Motor neuron (in vitro differentiated cells): ENCODE measurements at regions not wholly inside any gene's neighbourhood (a gene's known extent, or its start where the extent isn't known, plus 50 kb on each side); places are given as distances from the start of the nearest gene placed in this dataset.
"Not testable (repeated sequence)": the region's sequence is repeated elsewhere in the genome, so short reads cannot be mapped to it uniquely, and the experiment has no call there.

Experiments
- ATAC-seq, 8 experiments: fragments of 200-7000 bp; cut with Tn5 transposase; replicated peaks in 6 of 8; 2 replicates each; pipeline ENCODE4 v1.8.0; 2021; ENCODE audit warnings: mild to moderate bottlenecking in 8 of 8, moderate library complexity in 8 of 8
- H3K27ac ChIP-seq, 2 donors: fragments of 250-450 bp; sonication (Bioruptor Pico); 2 replicates each; pipeline ENCODE4 v1.9.0; 2021; ENCODE audit warnings: antibody characterized with exemption in 2 of 2, mild to moderate bottlenecking in 2 of 2, moderate library complexity in 1 of 2
- H3K4me1 ChIP-seq, 2 donors: fragments of 250-450 bp; sonication (Bioruptor Pico); replicated peaks in 1 of 2; 2 replicates each; pipeline ENCODE4 v1.6.1; 2021; ENCODE audit warnings: antibody characterized with exemption in 2 of 2, mild to moderate bottlenecking in 2 of 2, moderate library complexity in 1 of 2
- H3K4me3 ChIP-seq, 5 donors: fragments of 250-450 bp; sonication (Bioruptor Pico); 2 replicates each; pipeline ENCODE4 v1.9.0; 2021; ENCODE audit warnings: antibody characterized with exemption in 5 of 5, mild to moderate bottlenecking in 5 of 5, moderate library complexity in 4 of 5
- WGBS, 10 experiments: fragments of 450-650 bp; shearing (Covaris generic); methylation state at CpG; one replicate each; pipeline ENCODE4 v1.0.0; 2022; 5-methylcytosine and 5-hydroxymethylcytosine counted together
- in situ Hi-C, 9 experiments: fragments of 400-800 bp; cut with MboI; loops; one replicate each; pipeline ENCODE4 v1.15.0; 2021; ENCODE audit warnings: low sequenced_read_pairs in 9 of 9, low pct_unique_long_range_greater_than_20kb in 2 of 9; ENCODE audit not compliant: unreplicated experiment in 9 of 9

DNA sequence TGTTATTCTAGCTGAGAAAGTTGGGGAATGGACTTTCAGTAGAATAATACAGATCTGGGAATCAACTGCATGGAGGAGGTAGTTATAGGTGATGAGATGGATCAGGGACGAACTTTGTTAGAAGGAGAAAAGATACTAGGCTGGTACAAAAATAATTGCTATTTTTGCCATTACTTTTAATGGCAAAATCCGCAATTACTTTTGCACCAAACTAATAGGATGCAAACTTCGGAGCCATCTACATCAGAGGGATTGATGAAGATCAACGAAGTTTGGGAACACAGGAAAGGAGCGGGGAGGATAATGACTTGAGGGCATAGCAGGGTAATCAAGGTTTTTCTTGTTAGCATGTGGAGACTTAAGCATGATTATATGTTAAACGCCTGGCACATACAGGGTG lies 111.9 kb downstream of the DEFB131A start:
- H3K27ac ChIP-seq, ATAC-seq, in situ Hi-C loops, H3K4me1 ChIP-seq, H3K4me3 ChIP-seq: not testable (repeated sequence)
- 0 to 93% (median 67%) methylated on average over 2 to 5 of the region's 6 CpGs; no CpG with 5 or more reads in 1 of the 10 experiments for WGBS, 10 experiments

DNA sequence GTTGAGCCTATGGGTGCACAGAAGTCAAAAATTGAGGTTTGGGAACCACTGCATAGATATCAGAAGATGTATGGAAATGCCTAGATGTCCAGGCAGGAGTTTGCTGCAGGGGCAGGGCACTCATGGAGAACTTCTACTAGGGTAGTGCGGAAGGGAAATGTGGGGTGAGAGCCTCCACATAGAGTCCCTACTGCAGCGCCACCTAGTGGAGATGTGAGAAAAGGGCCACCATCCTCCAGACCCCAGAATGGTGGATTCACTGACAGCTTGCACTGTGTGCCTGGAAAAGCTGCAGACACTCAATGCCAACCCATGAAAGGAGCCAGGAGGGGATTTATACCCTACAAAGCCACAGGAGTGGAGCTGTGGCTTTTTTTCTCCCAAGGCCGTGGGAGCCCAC lies 133.7 kb downstream of the DEFB131A start:
- H3K4me3 ChIP-seq, H3K27ac ChIP-seq, ATAC-seq, H3K4me1 ChIP-seq, in situ Hi-C loops: not testable (repeated sequence)
- no CpG with 5 or more reads among the region's 3 CpGs for WGBS, 10 experiments

DNA sequence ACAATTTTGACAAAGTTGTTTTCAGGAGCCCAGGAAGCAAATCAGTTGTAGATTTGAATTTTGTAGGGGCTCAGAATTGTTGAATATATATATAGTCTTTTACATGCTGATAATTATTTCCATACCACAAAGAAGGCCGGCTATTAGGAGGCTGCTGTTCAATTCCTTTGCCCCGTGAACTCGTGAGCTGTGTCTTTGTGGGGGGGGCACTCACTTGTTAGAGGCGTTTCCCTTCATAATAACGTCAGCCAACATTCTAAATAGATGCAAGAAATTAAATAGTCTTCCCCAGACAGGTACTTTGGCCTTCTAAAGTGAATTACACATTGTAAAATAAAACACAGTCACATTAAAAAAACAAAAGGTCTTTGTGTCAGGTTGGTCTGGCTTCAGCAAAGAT lies 138.7 kb downstream of the DEFB131A start:
- WGBS, 10 experiments, result 40% methylated on average over 3 of the region's 5 CpGs; no CpG with 5 or more reads in 9 of the 10 experiments
- H3K4me3 ChIP-seq, in situ Hi-C loops, H3K27ac ChIP-seq, ATAC-seq, H3K4me1 ChIP-seq: not testable (repeated sequence)

DNA sequence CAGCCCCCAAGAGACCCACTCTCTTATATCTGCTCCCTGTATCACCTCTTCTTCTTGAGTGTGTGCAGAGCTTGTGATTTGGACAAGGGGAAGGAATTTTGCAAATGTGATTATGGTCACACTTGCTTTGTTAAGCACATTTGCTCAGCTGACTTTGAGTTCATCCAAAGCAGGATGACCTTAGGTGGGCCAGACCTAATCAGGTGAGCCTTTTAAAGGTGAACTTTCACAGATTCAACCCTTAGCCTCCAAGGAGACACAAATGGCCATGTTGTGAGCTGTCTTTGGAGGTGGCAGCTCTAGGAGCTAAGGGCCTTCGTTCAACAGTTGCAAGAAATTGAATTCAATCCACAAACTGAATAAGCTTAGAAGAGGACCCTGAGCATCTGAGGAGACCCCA lies 147.8 kb downstream of the DEFB131A start:
- 0 to 100% (median 20%) methylated on average over 1 of the region's 1 CpG; no CpG with 5 or more reads in 4 of the 10 experiments for WGBS, 10 experiments
- Histone ChIP-seq H3K4me3 (no peak overlapping the region), H3K27ac (no peak overlapping the region), H3K4me1 (no peaks in the 10 kb centered on the region)
- in situ Hi-C loops, result no loop called here
- ATAC-seq, result no peak

DNA sequence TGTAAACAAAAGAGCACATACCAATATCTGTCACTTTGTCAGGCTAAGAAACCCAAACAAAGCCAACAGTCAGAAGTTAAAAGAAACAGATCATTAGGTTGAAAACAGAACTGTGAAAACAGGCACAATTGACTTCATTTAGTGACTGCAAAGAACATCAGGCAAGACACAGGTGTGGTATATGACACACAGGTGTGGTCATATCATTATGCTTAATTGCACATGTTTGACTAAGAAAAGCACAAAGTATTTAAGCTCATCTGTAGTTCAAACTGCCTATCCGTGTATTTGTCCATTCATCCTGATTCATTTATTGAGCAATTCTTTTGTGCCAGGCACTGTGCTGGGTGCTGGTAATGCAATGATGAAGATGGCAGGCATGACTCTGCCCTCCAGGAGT lies 150.7 kb downstream of the DEFB131A start:
- in situ Hi-C loops, result no loop called here
- ATAC-seq, result no peak
- 50 to 100% (median 83%) methylated on average over 1 of the region's 1 CpG; no CpG with 5 or more reads in 3 of the 10 experiments for WGBS, 10 experiments
- Histone ChIP-seq H3K27ac (no peak overlapping the region), H3K4me3 (no peak overlapping the region), H3K4me1 (no peaks in the 10 kb centered on the region)

DNA sequence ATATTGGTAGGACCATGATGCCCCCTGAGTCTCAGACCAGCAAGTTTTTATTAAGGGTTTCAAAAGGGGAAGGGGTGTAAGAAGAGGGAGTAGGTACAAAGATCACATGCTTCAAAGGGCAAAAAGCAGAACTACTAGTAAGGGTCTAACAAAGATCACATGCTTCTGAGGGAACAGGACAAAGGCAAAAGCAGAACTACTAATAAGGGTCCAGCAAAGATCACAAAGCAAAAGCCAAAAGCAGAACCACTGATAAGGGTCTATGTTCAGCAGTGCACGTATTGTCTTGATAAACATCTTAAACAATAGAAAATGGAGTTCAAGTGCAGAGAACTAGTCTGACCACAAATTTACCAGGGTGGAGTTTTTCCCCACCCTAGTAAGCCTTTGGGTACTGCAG lies 151.3 kb downstream of the DEFB131A start:
- ATAC-seq, in situ Hi-C loops, H3K4me1 ChIP-seq, H3K27ac ChIP-seq, H3K4me3 ChIP-seq: not testable (repeated sequence)
- 57 to 100% (median 70%) methylated on average over 1 of the region's 1 CpG; no CpG with 5 or more reads in 7 of the 10 experiments for WGBS, 10 experiments

DNA sequence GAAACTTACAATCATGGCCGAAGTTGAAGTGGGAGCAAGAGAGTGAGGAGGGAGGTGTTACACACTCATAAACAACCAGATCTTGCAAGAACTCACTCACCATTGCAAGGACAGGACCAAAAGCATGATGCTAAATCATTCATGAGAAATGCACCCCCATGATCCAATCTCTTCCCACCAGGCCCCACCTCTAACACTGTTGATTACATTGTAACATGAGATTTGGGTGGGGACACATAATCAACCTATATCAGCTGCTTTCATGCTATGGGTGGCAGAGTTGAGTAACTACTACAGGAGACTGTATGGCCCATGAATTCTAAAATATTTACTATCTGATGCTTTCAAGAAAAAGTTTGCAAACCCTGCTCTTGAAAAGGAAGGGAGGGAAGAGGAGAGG lies 155.1 kb downstream of the DEFB131A start:
- peaks cover 0 to 3% of the 10 kb centered on the region in 2 donors for H3K4me1 ChIP-seq
- ATAC-seq, result no peak
- H3K27ac ChIP-seq, result no peak overlapping the region
- WGBS, 10 experiments, result no CpG with 5 or more reads among the region's 1 CpG
- in situ Hi-C loops, result no loop called here
- no peak overlapping the region for H3K4me3 ChIP-seq

DNA sequence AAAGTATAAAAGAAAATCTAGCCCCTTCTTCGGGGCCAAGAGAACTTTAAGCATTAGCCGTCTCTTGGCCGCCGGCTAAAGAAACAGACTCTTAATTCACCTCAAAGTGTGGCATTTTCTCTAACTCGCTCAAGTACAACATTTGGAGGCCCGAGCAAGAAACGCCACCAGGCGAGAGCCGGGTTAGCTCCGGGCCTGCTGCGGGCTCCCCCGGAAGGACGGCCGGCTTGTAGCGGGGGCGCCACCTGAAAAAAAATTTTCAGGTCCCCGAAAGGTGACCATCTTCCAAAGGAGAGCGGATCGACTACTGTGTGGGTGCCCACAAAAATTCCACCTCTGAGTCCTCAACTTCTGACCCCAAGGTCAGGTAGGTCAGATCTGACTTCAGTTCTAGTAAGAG lies 156.0 kb downstream of the DEFB131A start:
- no peak overlapping the region for H3K27ac ChIP-seq
- peaks cover 0 to 3% of the 10 kb centered on the region in 2 donors for H3K4me1 ChIP-seq
- no peak overlapping the region for H3K4me3 ChIP-seq
- no peak for ATAC-seq
- 35 to 100% (median 78%) methylated on average over 3 to 17 of the region's 19 CpGs; no CpG with 5 or more reads in 2 of the 10 experiments for WGBS, 10 experiments
- in situ Hi-C loops, result no loop called here

DNA sequence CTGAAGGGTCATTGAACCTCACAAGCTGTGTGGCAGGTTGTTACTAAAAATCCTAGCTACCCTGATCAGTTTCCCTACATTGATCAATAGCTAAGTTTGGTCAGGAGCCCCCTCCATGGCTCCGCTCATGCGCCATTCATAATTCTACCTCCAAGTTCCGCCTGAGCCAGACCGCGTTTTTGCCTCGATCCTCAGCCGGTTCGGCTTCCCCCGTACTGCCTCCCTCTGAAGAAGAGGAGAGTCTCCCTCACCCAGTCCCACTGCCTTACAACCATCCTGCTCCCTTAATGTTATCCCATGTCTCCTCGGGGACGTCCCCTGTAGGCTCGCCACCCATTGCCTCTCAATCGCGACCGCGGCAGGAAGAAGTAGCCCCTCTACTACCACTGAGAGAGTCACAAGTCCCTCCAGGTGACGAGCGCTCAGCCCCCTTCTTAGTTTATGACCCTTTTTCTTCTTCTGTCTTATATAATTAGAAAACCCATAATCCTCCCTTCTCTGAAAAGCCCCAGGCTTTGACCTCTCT lies 158.2 kb downstream of the DEFB131A start:
- in situ Hi-C loops, result no loop called here
- Histone ChIP-seq H3K4me3 (no peak overlapping the region), H3K27ac (no peak overlapping the region), H3K4me1 (peaks cover 0 to 3% of the 10 kb centered on the region in 2 donors)
- ATAC-seq, result no peak
- 52 to 100% (median 88%) methylated on average over 2 to 16 of the region's 18 CpGs; no CpG with 5 or more reads in 3 of the 10 experiments for WGBS, 10 experiments

DNA sequence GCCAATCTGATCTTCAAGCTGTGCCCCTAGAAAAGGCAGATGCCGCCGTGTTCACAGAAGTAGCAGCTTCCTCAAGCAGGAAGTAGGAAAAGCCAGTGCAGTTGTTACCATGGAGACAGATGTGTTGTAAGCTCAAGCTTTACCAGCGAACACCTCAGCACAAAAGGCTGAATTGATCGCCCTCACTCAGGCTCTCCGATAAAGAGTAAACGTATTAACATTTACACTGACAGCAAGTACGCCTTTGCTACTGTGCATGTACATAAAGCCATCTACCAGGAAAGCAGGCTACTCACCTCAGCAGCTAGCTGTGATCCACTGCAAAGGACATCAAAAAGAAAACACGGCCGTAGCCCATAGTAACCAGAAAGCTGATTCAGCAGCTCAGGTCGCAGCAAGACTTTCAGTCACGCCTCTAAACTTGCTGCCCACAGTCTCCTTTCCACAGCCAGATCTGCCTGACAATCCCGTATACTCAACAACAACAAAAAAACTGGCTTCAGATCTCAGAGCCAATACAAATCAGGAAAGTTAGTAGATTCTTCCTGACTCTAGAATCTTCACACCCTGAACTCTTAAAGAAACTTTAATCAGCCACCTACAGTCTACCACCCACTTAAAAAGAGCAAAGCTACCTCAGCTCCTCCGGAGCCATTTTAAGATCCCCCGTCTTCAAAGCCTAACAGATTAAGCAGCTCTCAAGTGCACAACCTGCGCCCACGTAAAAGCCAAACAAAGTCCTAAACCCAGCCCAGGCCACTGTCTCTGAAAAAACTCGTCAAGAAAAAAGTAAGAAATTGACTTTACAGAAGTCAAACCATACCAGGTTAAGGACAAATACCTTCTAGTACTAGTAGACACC lies 160.0 kb downstream of the DEFB131A start:
- H3K27ac ChIP-seq, in situ Hi-C loops, H3K4me1 ChIP-seq, ATAC-seq: not testable (repeated sequence)
- H3K4me3 ChIP-seq, result peak overlapping the region; percentile 9 to 26 (median 15)
- 19 to 100% (median 35%) methylated on average over 2 to 10 of the region's 17 CpGs; no CpG with 5 or more reads in 6 of the 10 experiments for WGBS, 10 experiments

DNA sequence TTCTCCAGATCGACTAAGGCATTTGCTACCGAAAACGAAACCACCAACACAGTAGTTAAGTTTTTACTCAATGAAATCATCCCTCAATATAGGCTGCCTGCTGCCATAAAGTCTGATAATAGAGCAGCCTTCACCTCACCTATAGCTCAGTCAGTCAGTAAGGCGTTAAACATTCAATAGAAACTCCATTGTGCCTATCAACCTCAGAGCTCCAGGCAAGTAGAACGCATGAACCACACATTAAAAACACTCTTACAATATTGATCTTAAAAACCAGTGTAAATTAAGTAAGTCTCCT lies 160.6 kb downstream of the DEFB131A start:
- H3K4me3 ChIP-seq, H3K27ac ChIP-seq, in situ Hi-C loops, H3K4me1 ChIP-seq, ATAC-seq: not testable (repeated sequence)
- 27 to 100% (median 57%) methylated on average over 1 to 5 of the region's 5 CpGs; no CpG with 5 or more reads in 3 of the 10 experiments for WGBS, 10 experiments

DNA sequence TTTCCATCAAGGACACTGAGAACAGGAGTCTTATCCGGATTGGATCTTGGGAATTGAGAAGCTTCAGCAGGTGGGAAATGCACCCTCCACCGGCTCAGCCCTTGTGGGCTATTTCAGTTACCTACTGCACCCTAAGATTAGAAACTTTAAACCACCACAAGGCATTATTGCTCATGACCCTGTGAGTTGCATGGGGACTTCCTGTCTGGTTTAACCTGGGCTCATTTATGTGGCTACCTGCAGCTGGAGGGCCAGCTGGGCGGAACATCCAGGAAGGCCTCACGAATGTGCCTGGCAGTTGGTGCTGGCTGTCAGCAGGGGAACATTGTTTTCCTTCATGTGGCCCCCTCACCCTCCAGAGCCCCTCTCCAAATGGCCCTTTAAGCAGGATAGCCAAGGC lies 164.1 kb downstream of the DEFB131A start:
- in situ Hi-C loops, result no loop called here
- WGBS, 10 experiments, result 5 to 95% (median 52%) methylated on average over 3 to 4 of the region's 4 CpGs; no CpG with 5 or more reads in 7 of the 10 experiments
- no peak for ATAC-seq

DNA sequence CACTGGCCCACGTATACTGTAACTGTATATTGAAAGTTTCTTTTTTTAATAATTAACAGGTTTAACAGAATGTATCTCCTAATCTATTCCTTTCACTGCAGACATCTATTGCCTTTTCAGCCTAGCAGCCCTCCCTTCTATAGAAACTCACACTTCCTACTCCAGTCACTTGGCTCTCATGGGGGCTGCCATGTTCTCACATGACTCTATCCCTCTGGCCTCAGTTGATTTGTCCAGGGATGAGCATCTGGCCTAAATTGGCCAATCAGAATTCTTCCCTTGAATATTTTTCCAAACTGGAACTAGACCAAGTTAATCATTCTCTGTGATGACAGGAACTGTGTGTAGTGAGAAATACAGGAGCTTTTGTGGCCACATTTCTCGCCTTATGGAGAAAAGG lies 166.1 kb downstream of the DEFB131A start:
- H3K4me3 ChIP-seq, in situ Hi-C loops, ATAC-seq, H3K4me1 ChIP-seq, H3K27ac ChIP-seq: not testable (repeated sequence)
- 0 to 83% (median 50%) methylated on average over 1 of the region's 2 CpGs; no CpG with 5 or more reads in 5 of the 10 experiments for WGBS, 10 experiments

More for the DNA sequence above, 164.1 kb downstream of the DEFB131A start:
- H3K27ac ChIP-seq, result no peak overlapping the region
- H3K4me1 ChIP-seq, result peaks cover 0 to 3% of the 10 kb centered on the region in 2 donors
- no peak overlapping the region for H3K4me3 ChIP-seq
